HepG2 (cell line): ENCODE measurements at regions not wholly inside any gene's neighbourhood (a gene's known extent, or its start where the extent isn't known, plus 50 kb on each side); places are given as distances from the start of the nearest gene placed in this dataset.
A peak's percentile ranks its signal among the peaks of the same experiment; 100 is the strongest.

Source experiments
- ELF3 ChIP-seq: IDR thresholded peaks from 2 replicates; pipeline ENCODE4 v1.6.1; 2016; ENCODE audit warnings: missing genetic modification reagents, missing compliant biosample characterization
- FOSL1 ChIP-seq: sonication (generic); formaldehyde crosslinking; IDR thresholded peaks from 2 replicates; pipeline ENCODE4 v1.9.0; 2021; ENCODE audit warnings: missing genetic modification reagents, borderline replicate concordance
- HOXA3 ChIP-seq: sonication (generic); formaldehyde crosslinking; IDR thresholded peaks from 2 replicates; pipeline ENCODE4 v1.5.0; 2020; ENCODE audit warnings: missing genetic modification reagents
- ISL2 ChIP-seq: sonication (generic); formaldehyde crosslinking; IDR thresholded peaks from 2 replicates; pipeline ENCODE4 v1.5.0; 2020; ENCODE audit warnings: missing genetic modification reagents
- NBN ChIP-seq: fragments of 450-650 bp; conservative IDR thresholded peaks from 2 replicates; pipeline ENCODE4 v1.6.1; 2017
- TBP ChIP-seq: sonication (generic); formaldehyde crosslinking; IDR thresholded peaks from 2 replicates; pipeline ENCODE4 v1.5.0; 2020; ENCODE audit warnings: missing genetic modification reagents
- THAP11 ChIP-seq: IDR thresholded peaks from 2 replicates; pipeline ENCODE4 v1.6.1; 2016; ENCODE audit warnings: missing biosample characterization, missing genetic modification reagents
- ZNF333 ChIP-seq: sonication (generic); formaldehyde crosslinking; IDR thresholded peaks from 2 replicates; pipeline ENCODE4 v1.4.0; 2020; ENCODE audit warnings: mild to moderate bottlenecking, missing genetic modification reagents, borderline replicate concordance
- ZNF589 ChIP-seq: sonication (generic); formaldehyde crosslinking; conservative IDR thresholded peaks from 2 replicates; pipeline ENCODE4 v1.8.0; 2022; ENCODE audit warnings: mild to moderate bottlenecking, moderate library complexity, missing genetic modification reagents
- ZNF788 ChIP-seq: sonication (generic); formaldehyde crosslinking; IDR thresholded peaks from 2 replicates; pipeline ENCODE4 v1.5.0; 2020; ENCODE audit warnings: mild to moderate bottlenecking, missing genetic modification reagents, borderline replicate concordance
- ZNF879 ChIP-seq: sonication (generic); formaldehyde crosslinking; IDR thresholded peaks from 2 replicates; pipeline ENCODE4 v1.8.1; 2023; ENCODE audit warnings: missing genetic modification reagents
- TF ChIP-seq, protein P1 (sequence below), 2 experiments: fragments of 450-650 bp in 1 of 2; sonication (generic) in 1 of 2; formaldehyde crosslinking in 1 of 2; IDR thresholded peaks; 2 replicates each; pipeline versions ENCODE4 v1.6.1 to v1.8.0; 2016 to 2022; ENCODE audit warnings: antibody characterized with exemption in 1 of 2, mild to moderate bottlenecking in 1 of 2, missing genetic modification reagents in 1 of 2
- TF ChIP-seq, protein P2 (sequence below): sonication (generic); formaldehyde crosslinking; conservative IDR thresholded peaks from 2 replicates; pipeline ENCODE4 v1.4.0; 2020; ENCODE audit warnings: missing genetic modification reagents
- TF ChIP-seq, protein P3 (sequence below): sonication (generic); formaldehyde crosslinking; IDR thresholded peaks from 2 replicates; pipeline ENCODE4 v1.5.0; 2020; ENCODE audit warnings: missing genetic modification reagents
- TF ChIP-seq, protein P4 (sequence below): sonication (generic); formaldehyde crosslinking; IDR thresholded peaks from 2 replicates; pipeline ENCODE4 v1.4.0; 2020; ENCODE audit warnings: missing genetic modification reagents, borderline replicate concordance

DNA sequence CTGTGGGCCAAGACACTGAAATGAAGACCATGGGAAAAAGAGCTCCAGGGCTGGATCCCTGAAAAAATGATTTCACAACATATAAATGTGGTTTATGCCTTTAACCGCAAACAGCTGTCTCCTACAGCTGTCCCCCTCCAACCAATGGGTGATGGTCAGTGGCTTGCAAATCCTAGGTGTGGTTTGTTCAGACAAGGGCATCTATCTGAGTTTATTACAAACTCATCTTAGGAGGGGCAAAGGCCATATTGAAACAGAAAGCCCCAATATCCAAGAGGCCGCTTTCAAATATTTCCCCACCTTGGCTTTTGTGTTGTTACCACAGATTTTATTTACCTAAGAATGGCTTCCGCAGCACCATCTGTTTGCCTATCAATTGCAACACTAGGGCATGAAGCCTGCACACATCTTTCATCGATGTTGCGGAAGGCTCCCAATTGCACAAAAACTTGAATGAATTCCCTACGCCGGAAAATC, 503.6 kb upstream of the AMELY start (continued):
- TF ChIP-seq, protein P1, sequence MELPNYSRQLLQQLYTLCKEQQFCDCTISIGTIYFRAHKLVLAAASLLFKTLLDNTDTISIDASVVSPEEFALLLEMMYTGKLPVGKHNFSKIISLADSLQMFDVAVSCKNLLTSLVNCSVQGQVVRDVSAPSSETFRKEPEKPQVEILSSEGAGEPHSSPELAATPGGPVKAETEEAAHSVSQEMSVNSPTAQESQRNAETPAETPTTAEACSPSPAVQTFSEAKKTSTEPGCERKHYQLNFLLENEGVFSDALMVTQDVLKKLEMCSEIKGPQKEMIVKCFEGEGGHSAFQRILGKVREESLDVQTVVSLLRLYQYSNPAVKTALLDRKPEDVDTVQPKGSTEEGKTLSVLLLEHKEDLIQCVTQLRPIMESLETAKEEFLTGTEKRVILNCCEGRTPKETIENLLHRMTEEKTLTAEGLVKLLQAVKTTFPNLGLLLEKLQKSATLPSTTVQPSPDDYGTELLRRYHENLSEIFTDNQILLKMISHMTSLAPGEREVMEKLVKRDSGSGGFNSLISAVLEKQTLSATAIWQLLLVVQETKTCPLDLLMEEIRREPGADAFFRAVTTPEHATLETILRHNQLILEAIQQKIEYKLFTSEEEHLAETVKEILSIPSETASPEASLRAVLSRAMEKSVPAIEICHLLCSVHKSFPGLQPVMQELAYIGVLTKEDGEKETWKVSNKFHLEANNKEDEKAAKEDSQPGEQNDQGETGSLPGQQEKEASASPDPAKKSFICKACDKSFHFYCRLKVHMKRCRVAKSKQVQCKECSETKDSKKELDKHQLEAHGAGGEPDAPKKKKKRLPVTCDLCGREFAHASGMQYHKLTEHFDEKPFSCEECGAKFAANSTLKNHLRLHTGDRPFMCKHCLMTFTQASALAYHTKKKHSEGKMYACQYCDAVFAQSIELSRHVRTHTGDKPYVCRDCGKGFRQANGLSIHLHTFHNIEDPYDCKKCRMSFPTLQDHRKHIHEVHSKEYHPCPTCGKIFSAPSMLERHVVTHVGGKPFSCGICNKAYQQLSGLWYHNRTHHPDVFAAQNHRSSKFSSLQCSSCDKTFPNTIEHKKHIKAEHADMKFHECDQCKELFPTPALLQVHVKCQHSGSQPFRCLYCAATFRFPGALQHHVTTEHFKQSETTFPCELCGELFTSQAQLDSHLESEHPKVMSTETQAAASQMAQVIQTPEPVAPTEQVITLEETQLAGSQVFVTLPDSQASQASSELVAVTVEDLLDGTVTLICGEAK (IDR thresholded peaks at IDR 0.05), result no peak
- TF ChIP-seq, protein P1 (CRISPR knock-in tag; IDR thresholded peaks at IDR 0.05), result no peak
- no peak for TF ChIP-seq ISL2
- no peak for TF ChIP-seq ZNF879 (CRISPR knock-in tag)
- TF ChIP-seq ZNF589 (CRISPR knock-in tag), result no peak
- no peak for TF ChIP-seq TBP (CRISPR knock-in tag)
- TF ChIP-seq, protein P2, sequence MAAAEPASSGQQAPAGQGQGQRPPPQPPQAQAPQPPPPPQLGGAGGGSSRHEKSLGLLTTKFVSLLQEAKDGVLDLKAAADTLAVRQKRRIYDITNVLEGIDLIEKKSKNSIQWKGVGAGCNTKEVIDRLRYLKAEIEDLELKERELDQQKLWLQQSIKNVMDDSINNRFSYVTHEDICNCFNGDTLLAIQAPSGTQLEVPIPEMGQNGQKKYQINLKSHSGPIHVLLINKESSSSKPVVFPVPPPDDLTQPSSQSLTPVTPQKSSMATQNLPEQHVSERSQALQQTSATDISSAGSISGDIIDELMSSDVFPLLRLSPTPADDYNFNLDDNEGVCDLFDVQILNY (CRISPR knock-in tag), result no peak
- TF ChIP-seq, protein P3, sequence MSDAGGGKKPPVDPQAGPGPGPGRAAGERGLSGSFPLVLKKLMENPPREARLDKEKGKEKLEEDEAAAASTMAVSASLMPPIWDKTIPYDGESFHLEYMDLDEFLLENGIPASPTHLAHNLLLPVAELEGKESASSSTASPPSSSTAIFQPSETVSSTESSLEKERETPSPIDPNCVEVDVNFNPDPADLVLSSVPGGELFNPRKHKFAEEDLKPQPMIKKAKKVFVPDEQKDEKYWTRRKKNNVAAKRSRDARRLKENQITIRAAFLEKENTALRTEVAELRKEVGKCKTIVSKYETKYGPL (CRISPR knock-in tag), result no peak
- no peak for TF ChIP-seq ZNF788 (CRISPR knock-in tag)
- TF ChIP-seq FOSL1, result no peak
- TF ChIP-seq, protein P4, sequence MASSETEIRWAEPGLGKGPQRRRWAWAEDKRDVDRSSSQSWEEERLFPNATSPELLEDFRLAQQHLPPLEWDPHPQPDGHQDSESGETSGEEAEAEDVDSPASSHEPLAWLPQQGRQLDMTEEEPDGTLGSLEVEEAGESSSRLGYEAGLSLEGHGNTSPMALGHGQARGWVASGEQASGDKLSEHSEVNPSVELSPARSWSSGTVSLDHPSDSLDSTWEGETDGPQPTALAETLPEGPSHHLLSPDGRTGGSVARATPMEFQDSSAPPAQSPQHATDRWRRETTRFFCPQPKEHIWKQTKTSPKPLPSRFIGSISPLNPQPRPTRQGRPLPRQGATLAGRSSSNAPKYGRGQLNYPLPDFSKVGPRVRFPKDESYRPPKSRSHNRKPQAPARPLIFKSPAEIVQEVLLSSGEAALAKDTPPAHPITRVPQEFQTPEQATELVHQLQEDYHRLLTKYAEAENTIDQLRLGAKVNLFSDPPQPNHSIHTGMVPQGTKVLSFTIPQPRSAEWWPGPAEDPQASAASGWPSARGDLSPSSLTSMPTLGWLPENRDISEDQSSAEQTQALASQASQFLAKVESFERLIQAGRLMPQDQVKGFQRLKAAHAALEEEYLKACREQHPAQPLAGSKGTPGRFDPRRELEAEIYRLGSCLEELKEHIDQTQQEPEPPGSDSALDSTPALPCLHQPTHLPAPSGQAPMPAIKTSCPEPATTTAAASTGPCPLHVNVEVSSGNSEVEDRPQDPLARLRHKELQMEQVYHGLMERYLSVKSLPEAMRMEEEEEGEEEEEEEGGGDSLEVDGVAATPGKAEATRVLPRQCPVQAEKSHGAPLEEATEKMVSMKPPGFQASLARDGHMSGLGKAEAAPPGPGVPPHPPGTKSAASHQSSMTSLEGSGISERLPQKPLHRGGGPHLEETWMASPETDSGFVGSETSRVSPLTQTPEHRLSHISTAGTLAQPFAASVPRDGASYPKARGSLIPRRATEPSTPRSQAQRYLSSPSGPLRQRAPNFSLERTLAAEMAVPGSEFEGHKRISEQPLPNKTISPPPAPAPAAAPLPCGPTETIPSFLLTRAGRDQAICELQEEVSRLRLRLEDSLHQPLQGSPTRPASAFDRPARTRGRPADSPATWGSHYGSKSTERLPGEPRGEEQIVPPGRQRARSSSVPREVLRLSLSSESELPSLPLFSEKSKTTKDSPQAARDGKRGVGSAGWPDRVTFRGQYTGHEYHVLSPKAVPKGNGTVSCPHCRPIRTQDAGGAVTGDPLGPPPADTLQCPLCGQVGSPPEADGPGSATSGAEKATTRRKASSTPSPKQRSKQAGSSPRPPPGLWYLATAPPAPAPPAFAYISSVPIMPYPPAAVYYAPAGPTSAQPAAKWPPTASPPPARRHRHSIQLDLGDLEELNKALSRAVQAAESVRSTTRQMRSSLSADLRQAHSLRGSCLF (CRISPR knock-in tag), result no peak
- TF ChIP-seq HOXA3 (CRISPR knock-in tag), result 0 out of 2 replicates have a peak, but pooled peaks have one; percentile 26
- no peak for TF ChIP-seq THAP11 (CRISPR knock-in tag)
- no peak for TF ChIP-seq ZNF333 (CRISPR knock-in tag)
- TF ChIP-seq NBN, result no peak
- TF ChIP-seq ELF3, result no peak
